ENCODE measurements at regions not wholly inside any gene's neighbourhood (a gene's known extent, or its start where the extent isn't known, plus 50 kb on each side); places are given as distances from the start of the nearest gene placed in this dataset.

- H3K9me3 Mint-ChIP-seq (ENCODE audit: unreplicated experiment) = no peaks in the 10 kb centered on the region
- H3K4me3 ChIP-seq (ENCODE audit: insufficient read depth, low read depth, low read length) = no peak overlapping the region
- no peaks in the 10 kb centered on the region for H3K36me3 ChIP-seq (ENCODE audit: insufficient read depth, low read length)
- H3K9ac ChIP-seq (ENCODE audit: low read length) = no peak overlapping the region
- no peaks in the 10 kb centered on the region for H3K27me3 ChIP-seq (ENCODE audit: insufficient read depth, low read length)
- no peaks in the 10 kb centered on the region for H3K27me3 Mint-ChIP-seq (ENCODE audit: low read depth, unreplicated experiment)
- no peaks in the 10 kb centered on the region for H4K20me1 ChIP-seq (ENCODE audit: insufficient read depth, low read length)
- FAIRE-seq (no peak), DNase-seq (ENCODE audit: low read depth) (no peak)
- H3K27ac ChIP-seq (ENCODE audit: low read depth, low read length) = no peak overlapping the region
- peaks cover 2% of the 10 kb centered on the region for H3K9me3 ChIP-seq (ENCODE audit: insufficient read depth, low read depth, low read length)
- no peaks in the 10 kb centered on the region for H3K4me1 ChIP-seq (ENCODE audit: insufficient read depth, low read length)
- TF ChIP-seq EZH2 (IDR thresholded peaks at IDR 0.05; ENCODE audit: insufficient read depth, low read length) (no peak), CTCF (IDR thresholded peaks at IDR 0.05; ENCODE audit: insufficient read depth, low read depth, low read length) (no peak)
- H2AFZ ChIP-seq (ENCODE audit: low read depth, low read length) = no peak overlapping the region
- no peak overlapping the region for H3K4me2 ChIP-seq (ENCODE audit: low read length)
- no peaks in the 10 kb centered on the region for H3K4me1 Mint-ChIP-seq (ENCODE audit: low read depth, unreplicated experiment)
- H3K27ac Mint-ChIP-seq (ENCODE audit: unreplicated experiment) = no peak overlapping the region
- H3K4me3 Mint-ChIP-seq (ENCODE audit: unreplicated experiment) = no peak overlapping the region
- H3K79me2 ChIP-seq (ENCODE audit: insufficient read depth, low read length) = no peaks in the 10 kb centered on the region
- no peaks in the 10 kb centered on the region for H3K36me3 Mint-ChIP-seq (ENCODE audit: low read depth, unreplicated experiment)
These were observed 216.3 kb upstream of the PRR20A start for GRCh38 chr13:56924401-56924800.

GRCh38 chr13:56932104-56932503 is 208.6 kb upstream of the PRR20A start:
- Mint-ChIP-seq H3K36me3 (ENCODE audit: low read depth, unreplicated experiment) (no peaks in the 10 kb centered on the region), H3K4me1 (ENCODE audit: low read depth, unreplicated experiment) (no peaks in the 10 kb centered on the region), H3K27ac (ENCODE audit: unreplicated experiment) (no peak overlapping the region), H3K4me3 (ENCODE audit: unreplicated experiment) (no peak overlapping the region), H3K9me3 (ENCODE audit: unreplicated experiment) (peaks cover 2% of the 10 kb centered on the region), H3K27me3 (ENCODE audit: low read depth, unreplicated experiment) (no peaks in the 10 kb centered on the region)
- Histone ChIP-seq H3K27me3 (ENCODE audit: insufficient read depth, low read length) (no peaks in the 10 kb centered on the region), H3K4me2 (ENCODE audit: low read length) (no peak overlapping the region), H3K79me2 (ENCODE audit: insufficient read depth, low read length) (no peaks in the 10 kb centered on the region), H3K9me3 (ENCODE audit: insufficient read depth, low read depth, low read length) (peaks cover 2% of the 10 kb centered on the region), H2AFZ (ENCODE audit: low read depth, low read length) (no peak overlapping the region), H3K4me1 (ENCODE audit: insufficient read depth, low read length) (no peaks in the 10 kb centered on the region), H3K36me3 (ENCODE audit: insufficient read depth, low read length) (no peaks in the 10 kb centered on the region), H3K27ac (ENCODE audit: low read depth, low read length) (no peak overlapping the region), H3K9ac (ENCODE audit: low read length) (no peak overlapping the region), H3K4me3 (ENCODE audit: insufficient read depth, low read depth, low read length) (no peak overlapping the region), H4K20me1 (ENCODE audit: insufficient read depth, low read length) (no peaks in the 10 kb centered on the region)
- FAIRE-seq (no peak), DNase-seq (ENCODE audit: low read depth) (no peak)
- no peak for TF ChIP-seq EZH2 (IDR thresholded peaks at IDR 0.05; ENCODE audit: insufficient read depth, low read length)
- TF ChIP-seq CTCF (IDR thresholded peaks at IDR 0.05; ENCODE audit: insufficient read depth, low read depth, low read length) = no peak

- no peaks in the 10 kb centered on the region for H3K79me2 ChIP-seq (ENCODE audit: insufficient read depth, low read length)
- no peak overlapping the region for H2AFZ ChIP-seq (ENCODE audit: low read depth, low read length)
- TF ChIP-seq EZH2 (IDR thresholded peaks at IDR 0.05; ENCODE audit: insufficient read depth, low read length) (no peak), CTCF (IDR thresholded peaks at IDR 0.05; ENCODE audit: insufficient read depth, low read depth, low read length) (no peak)
- H3K27ac ChIP-seq (ENCODE audit: low read depth, low read length) = no peak overlapping the region
- H3K9me3 ChIP-seq (ENCODE audit: insufficient read depth, low read depth, low read length) = no peaks in the 10 kb centered on the region
- H3K27me3 Mint-ChIP-seq (ENCODE audit: low read depth, unreplicated experiment) = no peaks in the 10 kb centered on the region
- no peak overlapping the region for H3K4me3 Mint-ChIP-seq (ENCODE audit: unreplicated experiment)
- no peaks in the 10 kb centered on the region for H3K36me3 Mint-ChIP-seq (ENCODE audit: low read depth, unreplicated experiment)
- FAIRE-seq = no peak
- no peak overlapping the region for H3K9ac ChIP-seq (ENCODE audit: low read length)
- no peaks in the 10 kb centered on the region for H3K27me3 ChIP-seq (ENCODE audit: insufficient read depth, low read length)
- H3K4me1 Mint-ChIP-seq (ENCODE audit: low read depth, unreplicated experiment) = no peaks in the 10 kb centered on the region
- no peaks in the 10 kb centered on the region for H3K36me3 ChIP-seq (ENCODE audit: insufficient read depth, low read length)
- DNase-seq (ENCODE audit: low read depth) = no peak
- H3K9me3 Mint-ChIP-seq (ENCODE audit: unreplicated experiment) = no peaks in the 10 kb centered on the region
- H3K4me1 ChIP-seq (ENCODE audit: insufficient read depth, low read length) = no peaks in the 10 kb centered on the region
- no peak overlapping the region for H3K4me2 ChIP-seq (ENCODE audit: low read length)
- no peak overlapping the region for H3K27ac Mint-ChIP-seq (ENCODE audit: unreplicated experiment)
- no peak overlapping the region for H3K4me3 ChIP-seq (ENCODE audit: insufficient read depth, low read depth, low read length)
- H4K20me1 ChIP-seq (ENCODE audit: insufficient read depth, low read length) = no peaks in the 10 kb centered on the region
These were observed 186.8 kb upstream of the PRR20A start for GRCh38 chr13:56953965-56954364.

All from astrocyte (in vitro differentiated cells and primary cell).